ENCODE measurements at regions not wholly inside any gene's neighbourhood (a gene's known extent, or its start where the extent isn't known, plus 50 kb on each side); places are given as distances from the start of the nearest gene placed in this dataset.

- peak; percentile 79 for ATAC-seq
- TF ChIP-seq CSDC2 (CRISPR knock-in tag; IDR thresholded peaks at IDR 0.05) (no peak), TSHZ2 (CRISPR knock-in tag; IDR thresholded peaks at IDR 0.05) (no peak), TCF4 (CRISPR knock-in tag; IDR thresholded peaks at IDR 0.05; ENCODE audit: borderline replicate concordance) (no peak), POU6F1 (CRISPR knock-in tag; IDR thresholded peaks at IDR 0.05; ENCODE audit: borderline replicate concordance, low read depth) (no peak), ZC3H10 (CRISPR knock-in tag; IDR thresholded peaks at IDR 0.05) (no peak), TOX (CRISPR knock-in tag; IDR thresholded peaks at IDR 0.05; ENCODE audit: borderline replicate concordance) (no peak), ISL1 (CRISPR knock-in tag; IDR thresholded peaks at IDR 0.05) (no peak), ZFP30 (CRISPR knock-in tag; IDR thresholded peaks at IDR 0.05) (no peak), RARB (CRISPR knock-in tag; IDR thresholded peaks at IDR 0.05) (no peak), ESRRG (CRISPR knock-in tag; IDR thresholded peaks at IDR 0.05) (no peak), CREB5 (CRISPR knock-in tag; IDR thresholded peaks at IDR 0.05; ENCODE audit: low read depth) (no peak), ZNF565 (CRISPR knock-in tag; conservative IDR thresholded peaks at IDR 0.05; ENCODE audit: low read depth) (no peak), ARNTL (CRISPR knock-in tag; IDR thresholded peaks at IDR 0.05; ENCODE audit: borderline replicate concordance, low read depth) (no peak), OSR1 (CRISPR knock-in tag; IDR thresholded peaks at IDR 0.05) (no peak), ZNF70 (CRISPR knock-in tag; IDR thresholded peaks at IDR 0.05) (no peak), CSRNP3 (CRISPR knock-in tag; IDR thresholded peaks at IDR 0.05) (no peak), BACH2 (CRISPR knock-in tag; IDR thresholded peaks at IDR 0.05; ENCODE audit: borderline replicate concordance) (no peak), ZFP3 (CRISPR knock-in tag; IDR thresholded peaks at IDR 0.05) (no peak)
Observed at GRCh38 chr2:57443973-57444521, 602.6 kb upstream of the VRK2 start.

- TF ChIP-seq PATZ1 (CRISPR knock-in tag; IDR thresholded peaks at IDR 0.05; ENCODE audit: borderline replicate concordance) = no peak
- TF ChIP-seq TSHZ2 (CRISPR knock-in tag; IDR thresholded peaks at IDR 0.05) = no peak
- TF ChIP-seq RARB (CRISPR knock-in tag; IDR thresholded peaks at IDR 0.05) = no peak
- TF ChIP-seq ZFP3 (CRISPR knock-in tag; IDR thresholded peaks at IDR 0.05) = no peak
Observed at GRCh38 chr2:57444752-57445430, 601.7 kb upstream of the VRK2 start.

More at GRCh38 chr2:57444752-57445430, 601.7 kb upstream of the VRK2 start:
- ATAC-seq = peak; percentile 73

Data from SK-N-SH treated with all-trans-retinoic acid at 6 μM for 48 hours (cell line).